Panc1 (cell line): ENCODE measurements at regions not wholly inside any gene's neighbourhood (a gene's known extent, or its start where the extent isn't known, plus 50 kb on each side); places are given as distances from the start of the nearest gene placed in this dataset.

Source experiments
- POLR2AphosphoS5 ChIP-seq: IDR thresholded peaks from 2 replicates; pipeline ENCODE4 v1.6.1; 2012; ENCODE audit warnings: mild to moderate bottlenecking, low read depth, low read length, moderate library complexity
- TF ChIP-seq, protein P1 (sequence below): fragments of 450-650 bp; IDR thresholded peaks from 2 replicates; pipeline ENCODE4 v1.5.1; 2017; ENCODE audit warnings: mild to moderate bottlenecking

DNA sequence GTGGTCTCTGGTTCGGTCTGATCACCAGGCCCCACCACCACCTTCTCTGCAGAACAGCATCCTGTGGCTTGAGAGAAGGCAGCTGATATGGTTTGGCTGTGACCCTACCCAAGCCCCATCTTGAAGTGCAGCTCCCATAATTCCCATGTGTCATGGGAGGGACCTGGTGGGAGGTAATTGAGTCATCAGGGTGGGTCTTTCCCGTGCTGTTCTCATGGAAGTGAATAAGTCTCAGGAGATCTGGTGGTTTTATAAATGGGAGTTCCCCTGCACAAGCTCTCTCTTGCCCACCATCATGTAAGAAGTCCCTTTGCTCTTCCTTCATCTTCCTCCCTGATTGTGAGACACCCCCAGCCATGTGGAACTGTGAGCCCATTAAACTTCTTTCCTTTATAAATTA is 352.3 kb upstream of the CDH5 start:
- TF ChIP-seq, protein P1, sequence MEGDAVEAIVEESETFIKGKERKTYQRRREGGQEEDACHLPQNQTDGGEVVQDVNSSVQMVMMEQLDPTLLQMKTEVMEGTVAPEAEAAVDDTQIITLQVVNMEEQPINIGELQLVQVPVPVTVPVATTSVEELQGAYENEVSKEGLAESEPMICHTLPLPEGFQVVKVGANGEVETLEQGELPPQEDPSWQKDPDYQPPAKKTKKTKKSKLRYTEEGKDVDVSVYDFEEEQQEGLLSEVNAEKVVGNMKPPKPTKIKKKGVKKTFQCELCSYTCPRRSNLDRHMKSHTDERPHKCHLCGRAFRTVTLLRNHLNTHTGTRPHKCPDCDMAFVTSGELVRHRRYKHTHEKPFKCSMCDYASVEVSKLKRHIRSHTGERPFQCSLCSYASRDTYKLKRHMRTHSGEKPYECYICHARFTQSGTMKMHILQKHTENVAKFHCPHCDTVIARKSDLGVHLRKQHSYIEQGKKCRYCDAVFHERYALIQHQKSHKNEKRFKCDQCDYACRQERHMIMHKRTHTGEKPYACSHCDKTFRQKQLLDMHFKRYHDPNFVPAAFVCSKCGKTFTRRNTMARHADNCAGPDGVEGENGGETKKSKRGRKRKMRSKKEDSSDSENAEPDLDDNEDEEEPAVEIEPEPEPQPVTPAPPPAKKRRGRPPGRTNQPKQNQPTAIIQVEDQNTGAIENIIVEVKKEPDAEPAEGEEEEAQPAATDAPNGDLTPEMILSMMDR, result no peak
- TF ChIP-seq POLR2AphosphoS5, result no peak
